Trophoblast cell (in vitro differentiated cells and primary cell): ENCODE measurements at regions not wholly inside any gene's neighbourhood (a gene's known extent, or its start where the extent isn't known, plus 50 kb on each side); places are given as distances from the start of the nearest gene placed in this dataset.

Experiments
- DNase-seq, 2 donors: peaks; one replicate each; pipeline ENCODE4 v3.0.0-alpha.2; 2016
- H2AFZ ChIP-seq: 2 replicates; pipeline ENCODE4 v1.6.1; 2013; ENCODE audit warnings: low read length, moderate library complexity, mild to moderate bottlenecking; ENCODE audit not compliant: insufficient read depth, poor library complexity
- H2AK5ac ChIP-seq: 2 replicates; pipeline ENCODE4 v1.6.1; 2013; ENCODE audit warnings: mild to moderate bottlenecking, low read length
- H2BK120ac ChIP-seq: 2 replicates; pipeline ENCODE4 v1.6.1; 2013; ENCODE audit warnings: low read length, mild to moderate bottlenecking, moderate library complexity; ENCODE audit not compliant: insufficient read depth, poor library complexity
- H2BK12ac ChIP-seq: 2 replicates; pipeline ENCODE4 v1.6.1; 2013; ENCODE audit warnings: mild to moderate bottlenecking, low read length, moderate library complexity
- H2BK5ac ChIP-seq: 2 replicates; pipeline ENCODE4 v1.6.1; 2013; ENCODE audit warnings: low read length, low read depth, moderate library complexity, mild to moderate bottlenecking; ENCODE audit not compliant: poor library complexity
- H3K14ac ChIP-seq: 2 replicates; pipeline ENCODE4 v1.6.1; 2013; ENCODE audit warnings: mild to moderate bottlenecking, low read length
- H3K18ac ChIP-seq: 2 replicates; pipeline ENCODE4 v1.6.1; 2013; ENCODE audit warnings: mild to moderate bottlenecking, low read length
- H3K23ac ChIP-seq: 2 replicates; pipeline ENCODE4 v1.6.1; 2013; ENCODE audit warnings: low read length
- H3K27ac ChIP-seq: 2 replicates; pipeline ENCODE4 v1.5.1; 2013; ENCODE audit warnings: low read depth, mild to moderate bottlenecking, inconsistent platforms, low read length, moderate library complexity
- H3K27me3 ChIP-seq: 2 replicates; pipeline ENCODE4 v1.6.1; 2013; ENCODE audit warnings: inconsistent platforms, mild to moderate bottlenecking, low read length, moderate library complexity; ENCODE audit not compliant: insufficient read depth
- H3K36me3 ChIP-seq, 2 experiments: 1 replicate in 1 of 2; 2 replicates in 1 of 2; pipeline ENCODE4 v1.6.1; 2013; ENCODE audit warnings: low read length in 2 of 2, mild to moderate bottlenecking in 2 of 2, moderate library complexity in 1 of 2; ENCODE audit not compliant: insufficient read depth in 2 of 2, control insufficient read depth in 1 of 2
- H3K4ac ChIP-seq: 2 replicates; pipeline ENCODE4 v1.6.1; 2013; ENCODE audit warnings: low read depth, mild to moderate bottlenecking, low read length, moderate library complexity
- H3K4me1 ChIP-seq, 2 experiments: 1 replicate in 1 of 2; 2 replicates in 1 of 2; pipeline ENCODE4 v1.6.1; 2013; ENCODE audit warnings: low read length in 2 of 2, mild to moderate bottlenecking in 2 of 2, moderate library complexity in 1 of 2; ENCODE audit not compliant: insufficient read depth in 2 of 2, control insufficient read depth in 1 of 2
- H3K4me2 ChIP-seq: 2 replicates; pipeline ENCODE4 v1.6.1; 2013; ENCODE audit warnings: inconsistent platforms, mild to moderate bottlenecking, low read length, moderate library complexity
- H3K4me3 ChIP-seq: 2 replicates; pipeline ENCODE4 v1.5.1; 2013; ENCODE audit warnings: mild to moderate bottlenecking, low read depth, low read length, inconsistent platforms
- H3K79me1 ChIP-seq: one replicate; pipeline ENCODE4 v1.6.1; 2013; ENCODE audit warnings: low read length
- H3K79me2 ChIP-seq: 2 replicates; pipeline ENCODE4 v1.6.1; 2013; ENCODE audit warnings: low read length, mild to moderate bottlenecking; ENCODE audit not compliant: control insufficient read depth, insufficient read depth, poor library complexity
- H3K9ac ChIP-seq: 2 replicates; pipeline ENCODE4 v1.6.1; 2013; ENCODE audit warnings: mild to moderate bottlenecking, low read length
- H3K9me3 ChIP-seq: 2 replicates; pipeline ENCODE4 v1.6.1; 2013; ENCODE audit warnings: low read depth, mild to moderate bottlenecking, control low read depth, inconsistent platforms, low read length; ENCODE audit not compliant: insufficient read depth
- H4K12ac ChIP-seq: 2 replicates; pipeline ENCODE4 v1.6.1; 2013; ENCODE audit warnings: low read depth, mild to moderate bottlenecking, low read length, moderate library complexity
- H4K8ac ChIP-seq: 2 replicates; pipeline ENCODE4 v1.6.1; 2013; ENCODE audit warnings: low read depth, mild to moderate bottlenecking, low read length, moderate library complexity
- H4K91ac ChIP-seq: one replicate; pipeline ENCODE4 v1.6.1; 2013; ENCODE audit warnings: low read depth, mild to moderate bottlenecking, low read length, moderate library complexity
- WGBS: extraction: QIAGEN DNeasy Blood & Tissue Kit; methylation state at CpG from one replicate; pipeline ENCODE4 v1.1.7; 2013; ENCODE audit warnings: missing lambda C conversion rate; ENCODE audit not compliant: insufficient read length, insufficient coverage; ENCODE audit errors: extremely low coverage; 5-methylcytosine and 5-hydroxymethylcytosine counted together

- Histone ChIP-seq H3K4ac (no peak overlapping the region), H3K27ac (no peak overlapping the region), H3K4me3 (no peak overlapping the region), H3K9ac (no peak overlapping the region), H2BK120ac (no peak overlapping the region), H3K27me3 (no peaks in the 10 kb centered on the region), H3K36me3 (no peaks in the 10 kb centered on the region), H2BK12ac (no peak overlapping the region), H3K9me3 (no peaks in the 10 kb centered on the region), H4K12ac (no peak overlapping the region), H3K4me2 (no peak overlapping the region), H3K18ac (no peak overlapping the region), H3K14ac (no peak overlapping the region), H3K23ac (no peak overlapping the region), H4K91ac (no peak overlapping the region), H3K79me2 (no peaks in the 10 kb centered on the region), H2BK5ac (no peak overlapping the region), H2AFZ (no peak overlapping the region), H4K8ac (no peak overlapping the region), H3K79me1 (no peaks in the 10 kb centered on the region), H3K4me1 (no peaks in the 10 kb centered on the region), H2AK5ac (no peak overlapping the region)
- no CpG with 5 or more reads among the region's 14 CpGs for WGBS
- no peak for DNase-seq
Measured at GRCh38 chrX:39397561-39398199, 596.4 kb downstream of the MID1IP1 start.

- Histone ChIP-seq H3K36me3 (no peaks in the 10 kb centered on the region), H2BK5ac (no peak overlapping the region), H3K23ac (no peak overlapping the region), H3K18ac (no peak overlapping the region), H4K8ac (no peak overlapping the region), H2AK5ac (no peak overlapping the region), H3K9me3 (no peaks in the 10 kb centered on the region), H3K79me1 (no peaks in the 10 kb centered on the region), H3K14ac (no peak overlapping the region), H3K79me2 (no peaks in the 10 kb centered on the region), H2BK12ac (no peak overlapping the region), H2BK120ac (no peak overlapping the region), H3K27ac (no peak overlapping the region), H2AFZ (no peak overlapping the region), H3K4ac (no peak overlapping the region), H4K12ac (no peak overlapping the region), H3K4me2 (no peak overlapping the region), H3K4me3 (no peak overlapping the region), H3K4me1 (no peaks in the 10 kb centered on the region), H3K27me3 (no peaks in the 10 kb centered on the region), H3K9ac (no peak overlapping the region), H4K91ac (no peak overlapping the region)
- 80% methylated on average over 1 of the region's 8 CpGs for WGBS
- no peak for DNase-seq
Measured at GRCh38 chrX:39398215-39398962, 597.1 kb downstream of the MID1IP1 start.

DNA sequence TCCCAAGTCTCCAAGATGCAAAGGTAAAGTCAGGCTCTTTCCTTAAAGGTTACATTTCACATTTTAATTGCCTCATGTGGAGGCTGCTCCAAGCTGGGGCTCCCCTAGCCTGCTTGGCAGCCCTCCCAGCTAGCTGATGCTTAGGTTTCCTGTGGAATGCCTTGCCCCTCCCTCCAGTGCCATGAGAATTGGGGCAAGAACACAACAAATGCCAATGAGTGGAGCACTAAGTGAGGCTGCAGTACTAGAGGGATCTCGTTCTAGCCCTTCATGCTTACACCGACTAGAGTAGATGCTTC is 597.7 kb downstream of the MID1IP1 start:
- Histone ChIP-seq H3K23ac (no peak overlapping the region), H2AK5ac (no peak overlapping the region)

DNA sequence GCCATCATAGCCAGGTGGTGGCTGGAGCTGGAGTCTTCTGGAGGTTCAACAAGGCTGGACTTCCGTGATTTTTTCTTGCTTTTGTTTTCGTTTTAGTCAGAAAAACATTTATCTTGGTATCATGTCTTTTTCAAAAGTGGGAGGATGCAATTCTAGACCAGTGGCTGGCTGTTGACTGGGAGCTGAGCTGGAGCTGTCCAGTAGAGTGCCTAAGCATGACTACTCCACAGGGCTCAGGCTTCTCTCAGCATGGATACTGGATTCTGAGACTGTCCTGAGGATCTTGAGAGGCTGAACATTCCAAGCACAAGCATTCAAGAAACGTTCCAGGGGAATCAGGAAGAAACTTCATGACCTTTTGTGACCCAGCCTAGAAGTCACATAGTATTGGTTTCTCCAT is 598.1 kb downstream of the MID1IP1 start:
- H2BK12ac ChIP-seq = no peak overlapping the region
- no peak overlapping the region for H4K12ac ChIP-seq
- WGBS = no CpG with 5 or more reads among the region's 3 CpGs
- H3K23ac ChIP-seq = no peak overlapping the region
- no peak overlapping the region for H3K9ac ChIP-seq
- H3K4me3 ChIP-seq = no peak overlapping the region
- H3K4me1 ChIP-seq = no peaks in the 10 kb centered on the region
- H3K4ac ChIP-seq = no peak overlapping the region
- H2AFZ ChIP-seq = no peak overlapping the region
- no peak overlapping the region for H4K8ac ChIP-seq
- no peak overlapping the region for H3K4me2 ChIP-seq
- no peak for DNase-seq
- no peak overlapping the region for H3K27ac ChIP-seq
- no peak overlapping the region for H3K18ac ChIP-seq
- no peak overlapping the region for H3K14ac ChIP-seq
- H2BK120ac ChIP-seq = no peak overlapping the region
- no peaks in the 10 kb centered on the region for H3K9me3 ChIP-seq
- no peak overlapping the region for H4K91ac ChIP-seq
- no peak overlapping the region for H2AK5ac ChIP-seq
- H3K79me1 ChIP-seq = no peaks in the 10 kb centered on the region
- H3K36me3 ChIP-seq = no peaks in the 10 kb centered on the region
- H3K27me3 ChIP-seq = no peaks in the 10 kb centered on the region
- no peaks in the 10 kb centered on the region for H3K79me2 ChIP-seq
- no peak overlapping the region for H2BK5ac ChIP-seq

More for the DNA sequence above, 597.7 kb downstream of the MID1IP1 start:
- Histone ChIP-seq H3K36me3 (no peaks in the 10 kb centered on the region), H2BK5ac (no peak overlapping the region), H4K12ac (no peak overlapping the region), H2AFZ (no peak overlapping the region), H4K91ac (no peak overlapping the region), H3K4me1 (no peaks in the 10 kb centered on the region), H3K4ac (no peak overlapping the region), H3K9me3 (no peaks in the 10 kb centered on the region), H3K4me3 (no peak overlapping the region), H4K8ac (no peak overlapping the region), H3K4me2 (no peak overlapping the region), H2BK120ac (no peak overlapping the region), H3K27ac (no peak overlapping the region), H3K14ac (no peak overlapping the region), H2BK12ac (no peak overlapping the region), H3K79me2 (no peaks in the 10 kb centered on the region), H3K79me1 (no peaks in the 10 kb centered on the region), H3K18ac (no peak overlapping the region), H3K27me3 (no peaks in the 10 kb centered on the region), H3K9ac (no peak overlapping the region)
- no CpG with 5 or more reads among the region's 2 CpGs for WGBS
- DNase-seq = no peak
